Fibroblast of lung (primary cell): ENCODE measurements at regions not wholly inside any gene's neighbourhood (a gene's known extent, or its start where the extent isn't known, plus 50 kb on each side); places are given as distances from the start of the nearest gene placed in this dataset.

ENCODE experiments used
- DNase-seq, 2 donors: peaks; one replicate each; pipeline versions ENCODE4 v3.0.0 to v3.0.0-alpha.2; 2010; ENCODE audit warnings: low read depth in 2 of 2
- H2AFZ ChIP-seq: 2 replicates; pipeline ENCODE4 v1.5.1; 2012; ENCODE audit warnings: low read length, control low read depth, inconsistent platforms
- H3K27ac ChIP-seq: 2 replicates; pipeline ENCODE4 v1.5.1; 2011; ENCODE audit warnings: low read length, control low read depth; ENCODE audit not compliant: insufficient read depth
- H3K27me3 ChIP-seq: 2 replicates; pipeline ENCODE4 v1.5.1; 2011; ENCODE audit warnings: mild to moderate bottlenecking, low read length; ENCODE audit not compliant: control insufficient read depth, insufficient read depth
- H3K36me3 ChIP-seq: 2 replicates; pipeline ENCODE4 v1.5.1; 2011; ENCODE audit warnings: low read length; ENCODE audit not compliant: control insufficient read depth, insufficient read depth
- H3K4me1 ChIP-seq: 2 replicates; pipeline ENCODE4 v1.5.1; 2011; ENCODE audit warnings: low read length; ENCODE audit not compliant: control insufficient read depth, insufficient read depth; ENCODE audit errors: extremely low read depth
- H3K4me2 ChIP-seq: 2 replicates; pipeline ENCODE4 v1.5.1; 2011; ENCODE audit warnings: low read length, control low read depth; ENCODE audit not compliant: insufficient read depth; ENCODE audit errors: extremely low read depth
- H3K4me3 ChIP-seq, 4 experiments: fragments of 200-600 bp in 1 of 4; sonication (generic) in 1 of 4; replicated peaks in 1 of 4; 2 replicates each; pipeline ENCODE4 v1.5.1; 2011 to 2016; ENCODE audit warnings: low read length in 4 of 4, low read depth in 3 of 4, mild to moderate bottlenecking in 3 of 4, control low read depth in 2 of 4, inconsistent platforms in 1 of 4, mixed read lengths in 1 of 4; ENCODE audit not compliant: insufficient read depth in 1 of 4; ENCODE audit errors: control extremely low read depth in 1 of 4
- H3K79me2 ChIP-seq: 2 replicates; pipeline ENCODE4 v1.5.1; 2012; ENCODE audit warnings: mild to moderate bottlenecking, low read length, inconsistent platforms; ENCODE audit not compliant: control insufficient read depth, insufficient read depth
- H3K9ac ChIP-seq: 2 replicates; pipeline ENCODE4 v1.5.1; 2011; ENCODE audit warnings: mild to moderate bottlenecking, low read length, control low read depth; ENCODE audit not compliant: insufficient read depth
- H3K9me3 ChIP-seq: 2 replicates; pipeline ENCODE4 v1.5.1; 2012; ENCODE audit warnings: low read depth, low read length; ENCODE audit not compliant: control insufficient read depth, insufficient read depth
- H4K20me1 ChIP-seq: 2 replicates; pipeline ENCODE4 v1.5.1; 2011; ENCODE audit warnings: low read length; ENCODE audit not compliant: control insufficient read depth, insufficient read depth; ENCODE audit errors: extremely low read depth
- EZH2 ChIP-seq: IDR thresholded peaks from 2 replicates; pipeline ENCODE4 v1.5.1; 2012; ENCODE audit warnings: low read length, control low read depth, mild to moderate bottlenecking; ENCODE audit errors: missing control alignments
- TF ChIP-seq, protein P1 (sequence below), 2 donors: IDR thresholded peaks in 1 of 2; conservative IDR thresholded peaks in 1 of 2; 1 replicate in 1 of 2; 2 replicates in 1 of 2; pipeline ENCODE4 v1.5.1; 2011 to 2012; ENCODE audit warnings: low read length in 2 of 2, control low read depth in 1 of 2, inconsistent platforms in 1 of 2, low read depth in 1 of 2, mild to moderate bottlenecking in 1 of 2

DNA sequence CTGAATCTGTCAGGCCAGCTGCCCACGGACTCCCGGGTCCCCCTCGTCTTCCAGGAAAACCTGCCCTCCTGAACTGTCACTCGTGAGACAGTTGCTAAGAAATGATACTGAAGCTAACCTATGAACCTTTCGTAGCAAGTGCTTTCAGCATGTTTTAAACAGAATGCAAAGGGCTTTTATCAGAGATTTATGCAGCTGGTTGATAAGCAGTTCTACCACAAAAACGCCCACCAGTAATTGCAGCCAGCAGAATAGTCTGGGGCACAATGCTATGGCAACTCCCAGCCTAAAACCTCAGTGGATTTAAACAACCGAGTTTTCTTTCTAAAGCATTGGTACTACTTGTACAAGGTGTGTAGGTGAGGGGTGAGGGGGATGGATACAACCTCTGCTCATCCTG lies 97.5 kb downstream of the IRX2 start:
- H3K4me3 ChIP-seq, result no peak overlapping the region
- no peak overlapping the region for H3K9ac ChIP-seq
- no peak overlapping the region for H3K4me2 ChIP-seq
- no peak overlapping the region for H2AFZ ChIP-seq
- no peaks in the 10 kb centered on the region for H4K20me1 ChIP-seq
- H3K9me3 ChIP-seq, result no peaks in the 10 kb centered on the region
- no peaks in the 10 kb centered on the region for H3K4me1 ChIP-seq
- no peaks in the 10 kb centered on the region for H3K27me3 ChIP-seq
- no peaks in the 10 kb centered on the region for H3K79me2 ChIP-seq
- H3K27ac ChIP-seq, result no peak overlapping the region
- no peaks in the 10 kb centered on the region for H3K36me3 ChIP-seq
- TF ChIP-seq, protein P1, sequence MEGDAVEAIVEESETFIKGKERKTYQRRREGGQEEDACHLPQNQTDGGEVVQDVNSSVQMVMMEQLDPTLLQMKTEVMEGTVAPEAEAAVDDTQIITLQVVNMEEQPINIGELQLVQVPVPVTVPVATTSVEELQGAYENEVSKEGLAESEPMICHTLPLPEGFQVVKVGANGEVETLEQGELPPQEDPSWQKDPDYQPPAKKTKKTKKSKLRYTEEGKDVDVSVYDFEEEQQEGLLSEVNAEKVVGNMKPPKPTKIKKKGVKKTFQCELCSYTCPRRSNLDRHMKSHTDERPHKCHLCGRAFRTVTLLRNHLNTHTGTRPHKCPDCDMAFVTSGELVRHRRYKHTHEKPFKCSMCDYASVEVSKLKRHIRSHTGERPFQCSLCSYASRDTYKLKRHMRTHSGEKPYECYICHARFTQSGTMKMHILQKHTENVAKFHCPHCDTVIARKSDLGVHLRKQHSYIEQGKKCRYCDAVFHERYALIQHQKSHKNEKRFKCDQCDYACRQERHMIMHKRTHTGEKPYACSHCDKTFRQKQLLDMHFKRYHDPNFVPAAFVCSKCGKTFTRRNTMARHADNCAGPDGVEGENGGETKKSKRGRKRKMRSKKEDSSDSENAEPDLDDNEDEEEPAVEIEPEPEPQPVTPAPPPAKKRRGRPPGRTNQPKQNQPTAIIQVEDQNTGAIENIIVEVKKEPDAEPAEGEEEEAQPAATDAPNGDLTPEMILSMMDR (conservative IDR thresholded peaks at IDR 0.05 in 1 of 2, IDR thresholded peaks at IDR 0.05 in 1 of 2; ENCODE audit: low read depth in 1 of 2, low read length in 2 of 2), result no peak
- no peak for TF ChIP-seq EZH2
- peak in 1 of 2 donors; percentile 58 for DNase-seq

- Histone ChIP-seq H3K9ac (no peak overlapping the region), H3K36me3 (no peaks in the 10 kb centered on the region), H2AFZ (no peak overlapping the region), H3K9me3 (no peaks in the 10 kb centered on the region), H4K20me1 (no peaks in the 10 kb centered on the region), H3K4me2 (no peak overlapping the region), H3K27me3 (no peaks in the 10 kb centered on the region), H3K4me3 (no peak overlapping the region), H3K79me2 (no peaks in the 10 kb centered on the region), H3K27ac (no peak overlapping the region), H3K4me1 (no peaks in the 10 kb centered on the region)
- DNase-seq, result no peak
- TF ChIP-seq, protein P1 (conservative IDR thresholded peaks at IDR 0.05 in 1 of 2, IDR thresholded peaks at IDR 0.05 in 1 of 2; ENCODE audit: low read depth in 1 of 2, low read length in 2 of 2), result no peak
- TF ChIP-seq EZH2, result no peak
These were observed 100.4 kb downstream of the IRX2 start for GRCh38 chr5:2651116-2651515.

DNA sequence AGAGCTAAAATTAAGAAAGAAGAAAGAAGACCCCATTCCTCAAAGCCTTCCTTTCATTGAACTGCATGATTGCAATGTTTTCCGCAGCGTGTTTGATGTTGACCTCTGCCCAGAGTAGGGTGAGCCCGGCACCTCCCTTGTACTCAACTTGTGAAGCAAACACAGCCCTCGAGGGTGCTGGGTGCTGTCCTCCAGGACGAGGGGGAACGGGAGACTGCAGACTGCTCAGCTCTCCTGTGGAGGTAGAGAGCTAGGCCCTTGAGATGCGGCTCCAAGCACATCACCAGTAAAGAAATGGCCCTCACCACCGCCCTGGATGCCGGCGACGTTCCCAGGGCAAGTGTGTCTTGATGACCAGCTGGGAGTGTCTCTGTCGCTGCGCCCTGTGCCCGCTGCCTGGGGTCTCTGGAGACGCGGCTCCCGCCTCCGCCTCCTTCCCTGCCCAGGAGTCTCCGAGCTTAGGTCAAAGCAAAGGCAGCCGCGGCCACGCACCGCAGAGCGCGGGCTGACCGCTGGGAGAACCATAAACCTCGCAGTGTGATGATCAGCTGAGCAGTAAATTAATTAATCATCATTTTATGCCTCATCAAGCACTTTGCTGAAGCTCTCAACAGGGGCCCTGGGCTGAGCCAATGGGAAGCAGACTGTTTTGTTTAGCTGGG lies 108.7 kb downstream of the IRX2 start:
- peak in 1 of 2 donors; percentile 59 for DNase-seq
- no peak overlapping the region for H2AFZ ChIP-seq
- H3K9me3 ChIP-seq, result no peaks in the 10 kb centered on the region
- TF ChIP-seq, protein P1 (conservative IDR thresholded peaks at IDR 0.05 in 1 of 2, IDR thresholded peaks at IDR 0.05 in 1 of 2; ENCODE audit: low read depth in 1 of 2, low read length in 2 of 2), result no peak
- TF ChIP-seq EZH2, result no peak
- H3K9ac ChIP-seq, result no peak overlapping the region
- no peaks in the 10 kb centered on the region for H3K4me1 ChIP-seq
- H3K4me2 ChIP-seq, result no peak overlapping the region
- H3K36me3 ChIP-seq, result no peaks in the 10 kb centered on the region
- H3K27me3 ChIP-seq, result no peaks in the 10 kb centered on the region
- no peaks in the 10 kb centered on the region for H3K79me2 ChIP-seq
- H3K27ac ChIP-seq, result no peak overlapping the region
- no peak overlapping the region for H3K4me3 ChIP-seq
- no peaks in the 10 kb centered on the region for H4K20me1 ChIP-seq
